Uterus (tissue), 2 donors: ENCODE measurements at regions not wholly inside any gene's neighbourhood (a gene's known extent, or its start where the extent isn't known, plus 50 kb on each side); places are given as distances from the start of the nearest gene placed in this dataset.

Source experiments
- POLR2A ChIP-seq, 2 donors: fragments of 450-650 bp; IDR thresholded peaks; one replicate each; pipeline ENCODE4 v1.6.1; 2016; ENCODE audit warnings: antibody characterized with exemption in 2 of 2, mild to moderate bottlenecking in 1 of 2, moderate library complexity in 1 of 2
- TF ChIP-seq, protein P1 (sequence below), 4 experiments: fragments of 200-600 bp in 2 of 4; fragments of 450-650 bp in 2 of 4; sonication (generic) in 2 of 4; IDR thresholded peaks; one replicate each; pipeline ENCODE4 v1.5.1; 2016 to 2019; ENCODE audit warnings: antibody characterized with exemption in 4 of 4, mild to moderate bottlenecking in 2 of 4, moderate library complexity in 1 of 4

DNA sequence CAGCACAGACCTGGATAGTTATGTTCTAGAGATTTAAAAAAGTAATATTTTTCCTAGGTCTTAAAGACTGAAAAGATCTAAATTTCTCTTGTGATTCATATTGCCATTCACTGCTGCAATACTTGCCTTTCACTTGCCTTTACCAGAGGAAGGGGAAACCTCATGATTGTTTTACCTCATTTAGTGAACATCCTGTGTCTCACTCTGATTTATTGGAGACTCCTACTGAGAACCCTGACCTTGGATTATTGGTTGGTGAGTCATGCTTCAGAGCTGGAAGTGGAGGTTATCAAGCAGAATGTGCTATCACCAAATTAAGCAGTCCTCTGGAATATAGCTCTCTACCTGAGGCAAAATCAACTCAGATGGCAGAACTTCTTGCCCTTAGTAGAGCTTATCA is 500.5 kb downstream of the TSN start:
- no peak for TF ChIP-seq POLR2A (IDR thresholded peaks at IDR 0.05)
- TF ChIP-seq, protein P1, sequence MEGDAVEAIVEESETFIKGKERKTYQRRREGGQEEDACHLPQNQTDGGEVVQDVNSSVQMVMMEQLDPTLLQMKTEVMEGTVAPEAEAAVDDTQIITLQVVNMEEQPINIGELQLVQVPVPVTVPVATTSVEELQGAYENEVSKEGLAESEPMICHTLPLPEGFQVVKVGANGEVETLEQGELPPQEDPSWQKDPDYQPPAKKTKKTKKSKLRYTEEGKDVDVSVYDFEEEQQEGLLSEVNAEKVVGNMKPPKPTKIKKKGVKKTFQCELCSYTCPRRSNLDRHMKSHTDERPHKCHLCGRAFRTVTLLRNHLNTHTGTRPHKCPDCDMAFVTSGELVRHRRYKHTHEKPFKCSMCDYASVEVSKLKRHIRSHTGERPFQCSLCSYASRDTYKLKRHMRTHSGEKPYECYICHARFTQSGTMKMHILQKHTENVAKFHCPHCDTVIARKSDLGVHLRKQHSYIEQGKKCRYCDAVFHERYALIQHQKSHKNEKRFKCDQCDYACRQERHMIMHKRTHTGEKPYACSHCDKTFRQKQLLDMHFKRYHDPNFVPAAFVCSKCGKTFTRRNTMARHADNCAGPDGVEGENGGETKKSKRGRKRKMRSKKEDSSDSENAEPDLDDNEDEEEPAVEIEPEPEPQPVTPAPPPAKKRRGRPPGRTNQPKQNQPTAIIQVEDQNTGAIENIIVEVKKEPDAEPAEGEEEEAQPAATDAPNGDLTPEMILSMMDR (IDR thresholded peaks at IDR 0.05): no peak
